Activated CD4-positive, alpha-beta T cell treated with anti-CD3 and anti-CD28 coated beads for 36 hours (primary cell): ENCODE measurements at regions not wholly inside any gene's neighbourhood (a gene's known extent, or its start where the extent isn't known, plus 50 kb on each side); places are given as distances from the start of the nearest gene placed in this dataset.

Source experiments
- ATAC-seq: fragments of 200-7000 bp; cut with Tn5 transposase; one replicate; pipeline ENCODE4 v1.10.0; 2021; ENCODE audit warnings: mild to moderate bottlenecking, moderate library complexity
- CTCF ChIA-PET: fragments of 350-600 bp; sonication (Branson Sonifier 250); formaldehyde crosslinking; loops from one replicate; lab custom pipeline; 2021; ENCODE audit warnings: antibody characterized with exemption; lab: Charles Lee
- POLR2A ChIA-PET: fragments of 350-600 bp; sonication (Branson Sonifier 250); formaldehyde crosslinking; loops from one replicate; lab custom pipeline; 2021; ENCODE audit warnings: antibody characterized with exemption, inconsistent platforms; lab: Charles Lee
- DNase-seq: peaks from one replicate; pipeline ENCODE4 v3.0.0-alpha.2; 2020
- H3K27ac Mint-ChIP-seq: one replicate; pipeline ENCODE4 v1.8.0; 2021; ENCODE audit warnings: mixed read lengths
- H3K27me3 Mint-ChIP-seq: one replicate; pipeline ENCODE4 v1.8.0; 2021; ENCODE audit warnings: mixed read lengths
- H3K36me3 Mint-ChIP-seq: one replicate; pipeline ENCODE4 v1.8.0; 2021; ENCODE audit warnings: low read depth, mixed read lengths
- H3K4me1 Mint-ChIP-seq: one replicate; pipeline ENCODE4 v1.8.0; 2021; ENCODE audit warnings: mixed read lengths
- H3K4me3 Mint-ChIP-seq: one replicate; pipeline ENCODE4 v1.8.0; 2021; ENCODE audit warnings: mild to moderate bottlenecking, moderate library complexity, mixed read lengths
- H3K9me3 Mint-ChIP-seq: one replicate; pipeline ENCODE4 v1.8.0; 2021; ENCODE audit warnings: low read depth, mixed read lengths
- intact Hi-C, 2 experiments: fragments of 100-400 bp; cut with DNase I in 1 of 2; cut with micrococcal nuclease in 1 of 2; formaldehyde crosslinking; loops; one replicate each; pipeline versions ENCODE4 v1.14.2 to v1.15.1; 2022 to 2024; cut with DNase I, micrococcal nuclease

GRCh38 chr11:103676413-103676812 is 360.0 kb upstream of the DDI1 start:
- H3K27me3 Mint-ChIP-seq, result no peaks in the 10 kb centered on the region
- ChIA-PET POLR2A (no interaction called here), CTCF (interaction anchor here (0.7 kb wide), 1 partner anchor 86 kb away, joined by 3 read pairs; no protein-coding TSS in a partner anchor)
- ATAC-seq, result no peak
- H3K4me1 Mint-ChIP-seq, result no peaks in the 10 kb centered on the region
- intact Hi-C loops, result no loop called here
- H3K4me3 Mint-ChIP-seq, result no peak overlapping the region
- no peaks in the 10 kb centered on the region for H3K9me3 Mint-ChIP-seq
- no peak for DNase-seq
- H3K36me3 Mint-ChIP-seq, result no peaks in the 10 kb centered on the region
- H3K27ac Mint-ChIP-seq, result no peak overlapping the region

- no peak for DNase-seq
- Mint-ChIP-seq H3K4me1 (peaks cover 3% of the 10 kb centered on the region), H3K4me3 (no peak overlapping the region), H3K27ac (no peak overlapping the region), H3K27me3 (no peaks in the 10 kb centered on the region), H3K36me3 (no peaks in the 10 kb centered on the region), H3K9me3 (no peaks in the 10 kb centered on the region)
- ATAC-seq, result no peak
- ChIA-PET POLR2A (no interaction called here), CTCF (interaction anchor here (0.7 kb wide), 1 partner anchor 12 kb away, joined by 3 read pairs; no protein-coding TSS in a partner anchor)
- intact Hi-C loops, result no loop called here
Measured at GRCh38 chr11:103680826-103681225, 355.6 kb upstream of the DDI1 start.

GRCh38 chr11:103681855-103682254 is 354.6 kb upstream of the DDI1 start:
- intact Hi-C loops, result loop anchor here in 1 of 2 experiments (1.0 to 2.0 kb wide), 2 partner anchors 469 to 653 kb away; no protein-coding TSS in a partner anchor
- peaks cover 3% of the 10 kb centered on the region for H3K4me1 Mint-ChIP-seq
- ChIA-PET CTCF (interaction anchor here (0.6 to 1.2 kb wide), 6 partner anchors 10 to 307 kb away, joined by 3 to 6 read pairs (median 3); no protein-coding TSS in a partner anchor), POLR2A (no interaction called here)
- H3K27me3 Mint-ChIP-seq, result no peaks in the 10 kb centered on the region
- ATAC-seq (peak; percentile 42), DNase-seq (no peak)
- H3K36me3 Mint-ChIP-seq, result no peaks in the 10 kb centered on the region
- H3K27ac Mint-ChIP-seq, result no peak overlapping the region
- H3K9me3 Mint-ChIP-seq, result no peaks in the 10 kb centered on the region
- no peak overlapping the region for H3K4me3 Mint-ChIP-seq

GRCh38 chr11:103682318-103683184 is 353.9 kb upstream of the DDI1 start:
- H3K27me3 Mint-ChIP-seq, result no peaks in the 10 kb centered on the region
- no peaks in the 10 kb centered on the region for H3K36me3 Mint-ChIP-seq
- peaks cover 3% of the 10 kb centered on the region for H3K4me1 Mint-ChIP-seq
- H3K9me3 Mint-ChIP-seq, result no peaks in the 10 kb centered on the region
- DNase-seq (peak; percentile 60), ATAC-seq (peak; percentile 75)
- POLR2A ChIA-PET, result no interaction called here
- no peak overlapping the region for H3K27ac Mint-ChIP-seq
- no peak overlapping the region for H3K4me3 Mint-ChIP-seq
- intact Hi-C loops, result loop anchor here in 1 of 2 experiments (1.0 to 2.0 kb wide), 2 partner anchors 469 to 652 kb away; no protein-coding TSS in a partner anchor
- CTCF ChIA-PET, result interaction anchor here (0.6 to 1.9 kb wide), 10 partner anchors 9 to 400 kb away, joined by 3 to 6 read pairs (median 3); no protein-coding TSS in a partner anchor

- H3K4me1 Mint-ChIP-seq, result peaks cover 3% of the 10 kb centered on the region
- CTCF ChIA-PET, result interaction anchor here (0.6 to 1.9 kb wide), 3 partner anchors 12 to 114 kb away, joined by 3 to 5 read pairs (median 4); no protein-coding TSS in a partner anchor
- no peak overlapping the region for H3K4me3 Mint-ChIP-seq
- H3K36me3 Mint-ChIP-seq, result no peaks in the 10 kb centered on the region
- POLR2A ChIA-PET, result no interaction called here
- no peaks in the 10 kb centered on the region for H3K27me3 Mint-ChIP-seq
- H3K27ac Mint-ChIP-seq, result no peak overlapping the region
- intact Hi-C loops, result loop anchor here in 1 of 2 experiments (2.0 kb wide), 1 partner anchor 651 kb away; no protein-coding TSS in a partner anchor
- H3K9me3 Mint-ChIP-seq, result no peaks in the 10 kb centered on the region
- ATAC-seq (no peak), DNase-seq (no peak)
Measured at GRCh38 chr11:103683576-103683975, 352.9 kb upstream of the DDI1 start.

GRCh38 chr11:103688924-103689323 is 347.5 kb upstream of the DDI1 start:
- H3K4me3 Mint-ChIP-seq, result no peak overlapping the region
- H3K27ac Mint-ChIP-seq, result no peak overlapping the region

GRCh38 chr11:103690356-103690755 is 346.1 kb upstream of the DDI1 start:
- CTCF ChIA-PET, result no interaction called here
- Mint-ChIP-seq H3K36me3 (no peaks in the 10 kb centered on the region), H3K4me3 (no peak overlapping the region), H3K9me3 (no peaks in the 10 kb centered on the region), H3K4me1 (no peaks in the 10 kb centered on the region), H3K27me3 (peaks cover 2% of the 10 kb centered on the region), H3K27ac (no peak overlapping the region)
- ATAC-seq (no peak), DNase-seq (no peak)
- POLR2A ChIA-PET, result no interaction called here
- intact Hi-C loops, result no loop called here

More at GRCh38 chr11:103688924-103689323, 347.5 kb upstream of the DDI1 start:
- Mint-ChIP-seq H3K36me3 (no peaks in the 10 kb centered on the region), H3K9me3 (no peaks in the 10 kb centered on the region), H3K27me3 (no peaks in the 10 kb centered on the region), H3K4me1 (no peaks in the 10 kb centered on the region)
- POLR2A ChIA-PET, result no interaction called here
- intact Hi-C loops, result no loop called here
- DNase-seq (no peak), ATAC-seq (no peak)
- CTCF ChIA-PET, result no interaction called here

GRCh38 chr11:103696123-103696522 is 340.3 kb upstream of the DDI1 start:
- no peak overlapping the region for H3K27ac Mint-ChIP-seq
- no peaks in the 10 kb centered on the region for H3K4me1 Mint-ChIP-seq
- POLR2A ChIA-PET, result no interaction called here
- no peak for ATAC-seq
- intact Hi-C loops, result no loop called here
- CTCF ChIA-PET, result interaction anchor here (1.2 kb wide), 1 partner anchor 13 kb away, joined by 5 read pairs; no protein-coding TSS in a partner anchor
- no peaks in the 10 kb centered on the region for H3K36me3 Mint-ChIP-seq
- no peak for DNase-seq
- H3K9me3 Mint-ChIP-seq, result no peaks in the 10 kb centered on the region
- no peak overlapping the region for H3K4me3 Mint-ChIP-seq
- H3K27me3 Mint-ChIP-seq, result peaks cover 2% of the 10 kb centered on the region

GRCh38 chr11:103699216-103699615 is 337.2 kb upstream of the DDI1 start:
- POLR2A ChIA-PET, result no interaction called here
- Mint-ChIP-seq H3K27ac (no peak overlapping the region), H3K4me1 (no peaks in the 10 kb centered on the region), H3K4me3 (no peak overlapping the region), H3K27me3 (peaks cover 2% of the 10 kb centered on the region), H3K36me3 (no peaks in the 10 kb centered on the region), H3K9me3 (no peaks in the 10 kb centered on the region)
- intact Hi-C loops, result no loop called here
- no peak for DNase-seq
- ATAC-seq, result no peak
- CTCF ChIA-PET, result no interaction called here

GRCh38 chr11:103699656-103700055 is 336.8 kb upstream of the DDI1 start:
- POLR2A ChIA-PET, result no interaction called here
- Mint-ChIP-seq H3K9me3 (no peaks in the 10 kb centered on the region), H3K27me3 (no peaks in the 10 kb centered on the region), H3K4me1 (no peaks in the 10 kb centered on the region), H3K4me3 (no peak overlapping the region), H3K36me3 (no peaks in the 10 kb centered on the region), H3K27ac (no peak overlapping the region)
- no peak for ATAC-seq
- intact Hi-C loops, result no loop called here
- no peak for DNase-seq
- CTCF ChIA-PET, result interaction anchor here (0.6 kb wide), 1 partner anchor 1301 kb away, joined by 3 read pairs; no protein-coding TSS in a partner anchor

GRCh38 chr11:103700622-103701021 is 335.8 kb upstream of the DDI1 start:
- Mint-ChIP-seq H3K27ac (no peak overlapping the region), H3K9me3 (no peaks in the 10 kb centered on the region), H3K36me3 (no peaks in the 10 kb centered on the region), H3K4me3 (no peak overlapping the region), H3K27me3 (no peaks in the 10 kb centered on the region), H3K4me1 (no peaks in the 10 kb centered on the region)
- DNase-seq (no peak), ATAC-seq (no peak)
- ChIA-PET POLR2A (no interaction called here), CTCF (no interaction called here)
- intact Hi-C loops, result no loop called here

- POLR2A ChIA-PET, result no interaction called here
- ATAC-seq (no peak), DNase-seq (no peak)
- Mint-ChIP-seq H3K4me1 (no peaks in the 10 kb centered on the region), H3K36me3 (no peaks in the 10 kb centered on the region), H3K4me3 (no peak overlapping the region), H3K9me3 (no peaks in the 10 kb centered on the region), H3K27me3 (no peaks in the 10 kb centered on the region), H3K27ac (no peak overlapping the region)
- CTCF ChIA-PET, result no interaction called here
- intact Hi-C loops, result no loop called here
Measured at GRCh38 chr11:103703437-103703836, 333.0 kb upstream of the DDI1 start.
